HPDE6-E6E7 (cell line): ENCODE measurements at regions not wholly inside any gene's neighbourhood (a gene's known extent, or its start where the extent isn't known, plus 50 kb on each side); places are given as distances from the start of the nearest gene placed in this dataset.

ENCODE experiments used
- DNase-seq: peaks from one replicate; pipeline ENCODE4 v3.0.0; 2011; ENCODE audit warnings: missing footprints; ENCODE audit errors: extremely low spot score

GRCh38 chr2:34107811-34108210, 508.7 kb upstream of the FAM98A start:
- DNase-seq, result no peak

GRCh38 chr2:34105006-34105767, 506.1 kb upstream of the FAM98A start:
- DNase-seq, result peak; percentile 42

GRCh38 chr2:34104601-34105000, 505.5 kb upstream of the FAM98A start:
- peak; percentile 8 for DNase-seq

GRCh38 chr2:34103437-34103836, 504.3 kb upstream of the FAM98A start:
- DNase-seq, result no peak

GRCh38 chr2:34102339-34102738, 503.2 kb upstream of the FAM98A start:
- peak; percentile 3 for DNase-seq

GRCh38 chr2:34099377-34099776, 500.3 kb upstream of the FAM98A start:
- DNase-seq, result no peak

- DNase-seq, result no peak
Observed at GRCh38 chr2:34098256-34098655, 499.2 kb upstream of the FAM98A start.

GRCh38 chr2:34096562-34097171, 497.6 kb upstream of the FAM98A start:
- peak; percentile 8 for DNase-seq

- no peak for DNase-seq
Observed at GRCh38 chr2:34093790-34094189, 494.7 kb upstream of the FAM98A start.

GRCh38 chr2:34070196-34070595, 471.1 kb upstream of the FAM98A start:
- no peak for DNase-seq

- DNase-seq, result no peak
Observed at GRCh38 chr2:34069604-34070003, 470.5 kb upstream of the FAM98A start.

GRCh38 chr2:34050413-34050812, 451.3 kb upstream of the FAM98A start:
- no peak for DNase-seq

- DNase-seq, result no peak
Observed at GRCh38 chr2:34045101-34045655, 446.1 kb upstream of the FAM98A start.

GRCh38 chr2:34037886-34038285, 438.8 kb upstream of the FAM98A start:
- no peak for DNase-seq

GRCh38 chr2:34037157-34037556, 438.1 kb upstream of the FAM98A start:
- DNase-seq, result no peak

GRCh38 chr2:34031097-34031496, 432.0 kb upstream of the FAM98A start:
- DNase-seq, result no peak

- no peak for DNase-seq
Observed at GRCh38 chr2:34030273-34030672, 431.2 kb upstream of the FAM98A start.

GRCh38 chr2:34029073-34029472, 430.0 kb upstream of the FAM98A start:
- no peak for DNase-seq

- DNase-seq, result no peak
Observed at GRCh38 chr2:34025196-34025595, 426.1 kb upstream of the FAM98A start.

GRCh38 chr2:34012715-34013302, 413.7 kb upstream of the FAM98A start:
- DNase-seq, result peak; percentile 34

- no peak for DNase-seq
Observed at GRCh38 chr2:34011684-34012083, 412.6 kb upstream of the FAM98A start.

- DNase-seq, result no peak
Observed at GRCh38 chr2:34005901-34006300, 406.8 kb upstream of the FAM98A start.

GRCh38 chr2:34004936-34005335, 405.8 kb upstream of the FAM98A start:
- no peak for DNase-seq
